Left cardiac atrium (tissue), 4 donors: ENCODE measurements at regions not wholly inside any gene's neighbourhood (a gene's known extent, or its start where the extent isn't known, plus 50 kb on each side); places are given as distances from the start of the nearest gene placed in this dataset.
"Not testable (repeated sequence)": the region's sequence is repeated elsewhere in the genome, so short reads cannot be mapped to it uniquely, and the experiment has no call there.

Source experiments
- ATAC-seq, 2 donors: fragments of 200-7000 bp; cut with Tn5 transposase; one replicate each; pipeline ENCODE4 v1.9.1; 2020; ENCODE audit warnings: mild to moderate bottlenecking in 2 of 2, moderate library complexity in 2 of 2
- DNase-seq: peaks from one replicate; pipeline ENCODE4 v3.0.0-alpha.2; 2020
- intact Hi-C, 2 donors: fragments of 100-400 bp; cut with DNase I; formaldehyde crosslinking; loops; one replicate each; pipeline versions ENCODE4 v1.14.1 to v1.15.1; 2022 to 2023
- donor health status: DM: no; HTN: yes; CAD: no.
- donor health status: DM: no; HTN: yes; CAD: no; lungs with severe emphysema.
- donor health status: DM: yes; HTN: yes; CAD: no.
- donor health status: Dilated cardiomyopathy.

GRCh38 chr5:10138395-10139057, 111.2 kb downstream of the ATPSCKMT start:
- DNase-seq = no peak
- peak in 1 of 2 donors; percentile 44 for ATAC-seq
- intact Hi-C loops = no loop called here

DNA sequence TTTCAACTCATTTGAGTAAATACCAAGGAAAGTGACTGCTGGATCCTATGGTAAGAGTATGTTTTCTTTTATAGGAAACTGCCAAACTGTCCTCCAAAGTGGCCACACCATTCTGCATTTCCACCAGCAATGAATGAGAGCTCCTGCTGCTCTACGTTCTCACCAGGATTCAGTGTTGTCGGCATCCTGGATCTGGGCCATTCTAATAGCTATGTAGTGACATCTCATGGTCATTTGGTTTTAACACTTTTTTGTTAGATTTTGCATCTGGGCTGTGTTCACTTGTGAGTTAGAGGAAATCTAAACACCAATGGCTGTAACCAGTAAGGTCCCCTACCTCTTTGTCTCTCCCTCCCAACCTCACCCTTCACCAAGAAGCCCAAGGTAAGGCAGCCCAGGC, 115.9 kb downstream of the ATPSCKMT start:
- intact Hi-C loops = no loop called here
- ATAC-seq (no peak), DNase-seq (no peak)

DNA sequence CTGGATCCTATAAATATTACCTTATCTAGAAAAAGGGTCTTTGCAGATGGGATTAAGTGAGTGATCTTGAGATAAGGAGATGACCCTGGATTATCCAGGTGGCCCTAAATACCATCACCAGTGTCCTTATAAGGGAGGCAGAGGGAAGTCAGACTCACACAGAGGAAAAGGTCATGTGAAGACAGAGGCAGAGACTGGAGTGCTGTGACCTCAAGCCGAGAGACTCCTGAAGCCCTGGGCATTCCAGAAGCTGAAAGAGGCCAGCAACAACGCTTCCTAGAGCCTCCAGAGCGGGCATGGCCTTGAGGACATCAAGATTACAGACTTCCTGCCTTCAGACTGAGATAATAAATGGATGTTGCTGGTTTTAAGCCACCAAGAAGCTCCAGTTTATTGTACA, 118.8 kb downstream of the ATPSCKMT start:
- DNase-seq (no peak), ATAC-seq (no peak)
- intact Hi-C loops = no loop called here

- DNase-seq (no peak), ATAC-seq (no peak)
- intact Hi-C loops = no loop called here
Observed at GRCh38 chr5:10126900-10127299, 122.8 kb downstream of the ATPSCKMT start.

DNA sequence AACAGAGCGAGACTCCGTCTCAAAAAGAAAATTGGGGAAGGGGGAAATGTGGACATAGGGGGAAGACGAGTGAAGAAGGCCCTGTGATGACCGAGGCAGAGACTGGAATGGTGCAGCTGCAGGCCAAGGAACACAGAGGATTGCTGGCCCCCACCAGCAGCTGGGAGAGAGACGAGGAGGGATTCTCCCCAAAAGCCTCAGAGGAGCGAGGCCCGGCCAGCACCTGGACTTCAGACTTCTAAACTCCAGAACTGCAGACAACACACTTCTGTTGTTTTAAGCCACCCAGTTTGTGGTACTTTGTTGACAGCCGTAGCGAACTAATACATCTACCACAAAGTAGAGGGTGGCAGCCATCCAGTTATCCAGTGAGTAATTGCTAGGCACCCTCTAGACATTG, 124.6 kb downstream of the ATPSCKMT start:
- intact Hi-C loops = no loop called here

GRCh38 chr5:10124287-10124686, 125.4 kb downstream of the ATPSCKMT start:
- intact Hi-C loops = no loop called here
- no peak for DNase-seq
- ATAC-seq = no peak

More for the DNA sequence above, 124.6 kb downstream of the ATPSCKMT start:
- ATAC-seq = no peak
- no peak for DNase-seq

- no peak for DNase-seq
- ATAC-seq = no peak
- intact Hi-C loops = no loop called here
Observed at GRCh38 chr5:10123254-10123989, 126.3 kb downstream of the ATPSCKMT start.

- DNase-seq (no peak), ATAC-seq (no peak)
- intact Hi-C loops = no loop called here
Observed at GRCh38 chr5:10122076-10122726, 127.5 kb downstream of the ATPSCKMT start.

DNA sequence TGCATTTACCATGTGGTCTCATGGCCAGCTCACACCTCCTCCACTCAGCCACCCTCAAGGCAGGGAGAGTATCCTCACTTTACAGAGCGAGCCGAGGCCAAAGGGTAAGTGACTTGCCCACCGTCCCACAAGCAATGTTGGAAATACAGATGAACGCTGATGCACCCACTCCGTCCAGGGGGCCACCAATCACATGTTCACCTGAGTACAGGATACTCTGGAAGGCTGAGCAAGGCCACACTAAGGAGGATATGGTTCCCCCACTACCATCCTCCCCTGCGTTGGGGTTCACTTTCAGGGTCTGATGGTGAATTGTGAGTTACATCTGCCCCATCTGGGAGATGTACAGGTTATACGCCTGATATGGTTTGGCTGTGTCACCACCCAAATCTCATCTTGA, 128.8 kb downstream of the ATPSCKMT start:
- intact Hi-C loops = no loop called here
- ATAC-seq (no peak), DNase-seq (no peak)

DNA sequence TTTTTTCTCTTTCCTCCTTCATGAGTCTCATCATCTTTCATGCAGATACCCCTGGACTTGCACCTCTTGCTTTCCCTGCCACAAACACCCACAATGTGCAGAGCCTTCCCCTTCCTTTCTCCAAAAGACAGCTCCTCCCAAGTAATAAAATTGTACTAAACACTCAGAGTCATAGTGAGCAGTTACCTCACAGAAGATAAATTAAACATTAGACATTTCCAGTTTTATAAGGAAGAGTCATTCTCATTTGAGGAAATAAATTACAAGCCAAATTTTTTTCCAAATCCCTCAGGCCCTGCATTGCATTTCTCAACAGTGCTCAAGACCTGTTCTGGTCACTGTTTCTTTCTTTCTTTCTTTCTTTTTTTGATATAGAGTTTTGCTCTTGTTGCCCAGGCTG, 131.5 kb downstream of the ATPSCKMT start:
- intact Hi-C loops = no loop called here
- ATAC-seq = no peak

DNA sequence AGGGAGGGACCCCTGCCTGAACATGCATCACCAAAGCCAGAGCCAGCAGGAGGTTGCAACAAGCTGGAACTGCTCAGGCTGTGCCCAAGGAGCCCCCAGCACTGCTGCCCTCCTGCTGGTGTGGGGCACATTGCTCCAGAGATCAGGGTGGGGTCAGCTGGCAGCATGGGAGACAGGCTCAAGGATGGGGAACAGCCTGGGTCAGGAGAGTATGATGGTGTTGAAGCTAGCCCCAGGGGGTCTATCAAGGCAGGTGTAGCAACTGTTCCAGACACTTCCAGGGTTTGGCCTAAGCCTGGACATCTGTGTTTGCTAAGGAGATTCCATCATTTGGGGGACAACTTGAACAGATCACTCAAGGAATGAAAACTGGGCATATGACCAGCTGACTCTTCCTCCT, 133.1 kb downstream of the ATPSCKMT start:
- DNase-seq (no peak), ATAC-seq (no peak)
- intact Hi-C loops = no loop called here

More for the DNA sequence above, 131.5 kb downstream of the ATPSCKMT start:
- DNase-seq = no peak

DNA sequence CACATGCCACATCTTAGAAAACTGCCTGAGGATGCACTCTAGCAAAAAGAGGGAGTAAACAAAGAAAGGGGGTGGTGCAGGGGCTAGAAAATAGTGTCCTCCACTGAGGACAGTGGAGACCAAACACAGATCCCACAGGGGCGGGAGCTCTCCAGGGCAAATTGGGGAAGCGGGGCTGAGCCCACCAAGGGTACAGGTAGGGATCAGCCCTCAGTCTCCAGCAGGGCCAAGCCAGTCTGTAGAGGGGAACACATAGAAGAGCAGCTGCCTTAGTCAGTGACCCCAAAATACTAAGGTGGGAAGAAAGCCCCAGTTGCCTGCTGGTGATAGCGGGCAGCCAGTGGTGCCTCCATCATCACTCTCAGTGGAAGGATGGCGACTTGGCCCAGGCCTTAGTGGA, 134.0 kb downstream of the ATPSCKMT start:
- intact Hi-C loops = no loop called here
- ATAC-seq = no peak
- no peak for DNase-seq

DNA sequence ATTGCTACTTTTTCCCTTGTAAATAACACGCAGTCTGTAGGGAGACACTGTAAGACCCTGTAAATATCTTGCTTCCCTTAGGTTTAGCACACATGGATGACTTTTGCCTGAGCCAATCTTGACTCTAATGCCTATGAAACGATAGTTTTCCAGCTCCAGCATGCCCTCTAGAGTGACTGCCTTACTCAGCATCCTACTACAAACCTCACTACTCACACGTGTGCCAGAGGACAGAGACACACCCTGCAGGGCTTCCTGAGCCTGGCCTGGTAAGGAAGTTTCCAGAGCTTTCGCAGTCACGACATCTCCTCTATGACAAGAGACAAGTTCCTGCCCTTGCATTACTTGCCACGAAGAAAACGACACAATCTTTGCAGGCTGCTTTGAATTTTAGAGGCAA, 138.1 kb downstream of the ATPSCKMT start:
- DNase-seq (no peak), ATAC-seq (no peak)
- intact Hi-C loops = no loop called here

DNA sequence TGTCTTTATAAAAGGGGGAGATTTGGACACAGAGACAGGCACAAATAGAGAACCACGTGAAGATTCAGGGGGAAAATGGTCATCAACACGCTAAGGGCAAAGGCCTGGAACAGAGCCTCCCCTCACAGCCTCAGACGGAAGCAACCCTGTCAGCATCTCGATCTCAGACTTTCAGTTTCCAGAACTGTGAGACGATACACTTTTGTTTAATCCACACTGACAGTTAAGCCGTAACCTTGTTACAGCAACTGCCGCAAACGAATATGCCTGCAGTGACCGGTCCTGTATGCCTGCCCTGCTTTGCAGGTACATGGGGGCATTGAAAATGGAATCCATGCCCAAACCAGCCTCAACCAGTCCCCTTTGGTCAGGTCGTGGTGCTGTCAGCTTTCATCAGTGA, 139.5 kb downstream of the ATPSCKMT start:
- intact Hi-C loops = no loop called here
- ATAC-seq (no peak), DNase-seq (no peak)

GRCh38 chr5:10109299-10109698, 140.4 kb downstream of the ATPSCKMT start:
- DNase-seq = no peak
- no peak for ATAC-seq
- intact Hi-C loops = no loop called here

DNA sequence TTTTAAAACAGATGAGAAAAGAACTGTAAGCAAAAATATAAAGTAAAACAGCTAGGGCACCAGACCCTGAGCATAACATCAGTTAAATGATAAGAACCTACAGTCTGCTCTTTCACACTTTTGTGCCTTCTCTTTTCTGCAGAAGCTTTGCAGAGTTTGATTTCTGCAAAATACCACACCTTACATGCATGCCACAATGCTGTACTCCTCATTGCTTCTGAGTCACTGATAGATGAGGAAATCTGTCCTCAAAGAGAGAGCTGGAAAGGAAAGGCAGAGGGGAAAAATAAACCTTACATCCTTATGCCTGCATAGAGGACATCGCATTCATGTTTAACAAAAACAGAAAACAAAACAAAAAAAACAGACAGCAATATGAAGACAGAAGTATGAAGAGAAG, 142.9 kb downstream of the ATPSCKMT start:
- DNase-seq = no peak
- intact Hi-C loops = no loop called here
- no peak for ATAC-seq

DNA sequence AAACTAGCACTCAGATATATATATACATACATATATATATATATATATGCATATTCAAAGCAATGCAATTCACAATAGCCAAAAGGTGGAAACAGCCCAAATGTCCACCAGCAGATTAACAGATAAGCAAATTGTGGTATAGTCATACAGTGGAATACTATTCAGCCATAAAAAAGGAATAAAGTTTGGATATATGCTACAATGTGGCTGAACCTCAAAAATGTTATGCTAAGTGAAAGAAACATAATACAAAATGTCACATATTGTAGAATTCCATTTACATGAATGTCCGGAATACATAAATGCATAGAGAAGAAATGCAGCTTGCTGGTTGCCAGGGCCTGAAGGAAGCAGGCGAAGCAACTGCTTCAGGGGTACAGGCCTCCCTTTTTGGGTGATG, 143.4 kb downstream of the ATPSCKMT start:
- no peak for ATAC-seq

DNA sequence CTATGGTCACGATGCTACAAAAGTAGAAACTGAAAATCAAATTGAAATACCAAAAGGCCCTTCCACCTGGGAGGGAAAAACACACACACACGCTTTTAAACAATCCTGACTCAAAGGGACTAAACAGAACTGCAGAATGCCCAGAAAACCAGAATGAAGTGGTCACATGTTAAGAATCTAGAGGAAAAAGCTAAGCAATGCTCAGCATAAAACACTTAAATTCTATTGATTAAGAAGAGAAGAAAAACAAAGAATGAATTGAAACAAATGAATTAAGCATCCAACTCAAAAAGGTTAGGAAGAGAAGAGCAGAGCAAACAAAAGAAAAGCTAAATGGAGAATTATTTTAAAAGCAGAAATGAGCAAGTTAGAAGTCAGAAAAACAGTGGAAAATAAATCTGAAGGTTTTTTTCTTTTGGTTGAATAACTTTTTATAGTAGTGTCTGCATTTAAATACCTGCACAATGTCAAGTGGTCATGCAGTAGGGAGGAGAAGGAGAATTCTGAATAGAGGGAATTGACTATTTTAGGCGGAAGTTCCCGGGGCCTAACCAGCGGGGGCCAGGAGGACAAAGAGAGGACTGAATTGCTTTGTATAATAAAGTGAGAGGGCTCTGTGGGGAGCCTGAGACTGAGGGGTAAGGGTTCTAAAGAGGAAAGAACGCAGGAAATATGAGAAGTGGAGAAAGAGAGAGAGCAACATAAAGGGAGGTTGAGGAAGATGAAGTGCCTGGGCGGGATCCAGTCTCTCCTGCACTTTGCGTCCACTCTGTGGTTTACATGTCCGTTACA, 146.8 kb downstream of the ATPSCKMT start:
- ATAC-seq (no peak), DNase-seq (no peak)
- intact Hi-C loops = no loop called here

More for the DNA sequence above, 143.4 kb downstream of the ATPSCKMT start:
- intact Hi-C loops = no loop called here
- DNase-seq = no peak

DNA sequence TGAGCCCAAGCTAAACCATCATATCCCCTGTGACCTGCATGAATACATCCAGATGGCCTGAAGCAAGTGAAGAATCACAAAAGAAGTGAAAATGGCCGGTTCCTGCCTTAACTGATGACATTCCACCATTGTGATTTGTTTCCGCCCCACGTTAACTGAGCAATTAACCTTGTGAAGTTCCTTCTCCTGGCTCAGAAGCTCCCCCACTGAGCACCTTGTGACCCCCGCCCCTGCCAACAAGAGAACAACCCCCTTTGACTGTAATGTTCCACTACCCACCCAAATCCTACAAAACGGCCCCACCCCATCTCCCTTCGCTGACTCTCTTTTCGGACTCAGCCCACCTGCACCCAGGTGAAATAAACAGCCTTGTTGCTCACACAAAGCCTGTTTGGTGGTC, 147.5 kb downstream of the ATPSCKMT start:
- intact Hi-C loops, ATAC-seq, DNase-seq: not testable (repeated sequence)

DNA sequence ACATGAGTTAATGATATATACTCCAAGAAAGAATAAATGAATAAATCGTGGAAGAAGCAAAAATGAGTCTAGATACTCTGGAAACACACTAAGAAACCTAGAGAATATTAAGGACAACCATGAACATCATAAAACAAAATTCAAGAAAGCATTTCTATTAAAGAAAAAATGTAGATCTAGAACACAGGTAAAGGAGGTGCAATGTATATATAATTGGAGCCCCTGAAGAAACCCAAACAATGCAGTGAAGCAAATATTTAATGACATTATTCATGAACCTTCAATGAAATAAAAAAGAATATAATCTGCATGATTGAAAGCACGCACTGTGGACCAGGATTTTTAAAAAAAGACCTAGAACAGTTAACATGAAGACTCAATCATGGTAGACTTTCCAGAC, 150.1 kb downstream of the ATPSCKMT start:
- no peak for DNase-seq
- no peak for ATAC-seq
- intact Hi-C loops = no loop called here
